GM12891 (cell line): ENCODE measurements at regions not wholly inside any gene's neighbourhood (a gene's known extent, or its start where the extent isn't known, plus 50 kb on each side); places are given as distances from the start of the nearest gene placed in this dataset.

Experiments
- PAX5 ChIP-seq: IDR thresholded peaks from 2 replicates; pipeline ENCODE4 v1.6.1; 2011; ENCODE audit warnings: low read length, moderate library complexity, mild to moderate bottlenecking; ENCODE audit not compliant: insufficient read depth, severe bottlenecking
- POLR2A ChIP-seq: IDR thresholded peaks from 2 replicates; pipeline ENCODE4 v1.6.1; 2011; ENCODE audit warnings: low read depth, low read length, control low read depth
- POLR2AphosphoS5 ChIP-seq: IDR thresholded peaks from 2 replicates; pipeline ENCODE4 v1.6.1; 2011; ENCODE audit warnings: low read depth, low read length, control low read depth

DNA sequence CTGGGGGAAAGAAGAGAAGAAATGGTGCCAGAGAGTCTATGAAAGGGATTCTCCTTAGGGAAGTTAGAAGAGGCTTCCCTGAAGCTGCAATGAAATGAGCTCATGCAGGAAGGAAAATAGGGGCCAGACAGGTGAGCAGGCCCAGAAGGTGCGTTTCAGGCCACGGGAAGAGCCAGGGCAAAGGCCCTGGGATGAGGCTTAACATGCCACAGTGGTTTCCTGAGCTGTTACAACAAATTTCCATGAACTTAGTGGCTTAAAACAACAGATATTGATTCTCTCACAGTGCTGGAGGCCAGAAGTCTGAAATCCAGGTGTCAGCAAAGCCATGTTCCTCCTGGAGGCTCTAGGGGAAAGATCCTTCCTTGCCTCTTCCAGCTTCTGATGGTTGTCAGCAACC lies 167.9 kb downstream of the TFAP2C start:
- TF ChIP-seq PAX5 (no peak), POLR2AphosphoS5 (no peak), POLR2A (no peak)
